NB4 (cell line): ENCODE measurements at regions not wholly inside any gene's neighbourhood (a gene's known extent, or its start where the extent isn't known, plus 50 kb on each side); places are given as distances from the start of the nearest gene placed in this dataset.
"Not testable (repeated sequence)": the region's sequence is repeated elsewhere in the genome, so short reads cannot be mapped to it uniquely, and the experiment has no call there.

ENCODE experiments used
- DNase-seq: peaks from one replicate; pipeline ENCODE4 v3.0.0; 2010; ENCODE audit warnings: low read depth
- H3K4me3 ChIP-seq: one replicate; pipeline ENCODE4 v1.5.1; 2011; ENCODE audit warnings: mild to moderate bottlenecking, low read depth, low read length, moderate library complexity
- MYC ChIP-seq: IDR thresholded peaks from 2 replicates; pipeline ENCODE4 v1.6.1; 2011; ENCODE audit warnings: low read depth, low read length
- POLR2A ChIP-seq: IDR thresholded peaks from 2 replicates; pipeline ENCODE4 v1.6.1; 2011; ENCODE audit warnings: mild to moderate bottlenecking; ENCODE audit not compliant: insufficient read length; ENCODE audit errors: extremely low read depth
- TF ChIP-seq, protein P1 (sequence below): IDR thresholded peaks from one replicate; pipeline ENCODE4 v1.5.1; 2012; ENCODE audit warnings: low read depth, low read length
- TF ChIP-seq, protein P2 (sequence below): IDR thresholded peaks from 2 replicates; pipeline ENCODE4 v1.6.1; 2011; ENCODE audit warnings: low read depth, low read length

DNA sequence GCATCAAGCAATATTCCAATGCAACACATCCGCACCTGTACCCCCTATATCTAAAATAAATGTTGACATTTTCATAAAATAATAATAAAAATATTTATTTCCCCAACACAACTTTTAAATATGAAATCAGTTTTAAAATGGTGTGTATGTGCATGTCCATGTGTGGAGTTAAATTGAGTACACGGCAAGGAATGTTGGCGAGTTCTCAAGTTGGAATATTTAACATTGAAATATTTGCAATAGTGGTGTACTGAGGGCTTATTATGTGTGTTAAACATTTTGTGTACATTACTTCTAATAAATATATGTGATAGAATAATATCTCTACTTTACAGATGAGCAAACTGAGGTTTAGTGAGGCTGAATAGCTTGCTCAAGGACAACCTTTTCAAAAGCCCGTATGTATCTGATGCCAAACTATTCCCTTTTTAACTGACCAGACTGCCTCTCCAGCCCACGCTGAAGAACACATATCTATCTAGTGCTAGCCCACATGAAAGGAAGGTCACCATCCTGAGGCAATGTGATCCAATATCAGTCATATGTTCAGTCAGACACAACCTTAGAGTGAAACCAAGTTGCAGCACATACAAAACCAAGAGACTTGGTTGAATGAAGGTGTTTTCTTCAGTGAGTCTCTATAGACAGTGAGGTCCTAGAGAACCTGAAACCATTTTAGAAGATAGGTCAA, 192.2 kb upstream of the CDH11 start:
- TF ChIP-seq, protein P1, sequence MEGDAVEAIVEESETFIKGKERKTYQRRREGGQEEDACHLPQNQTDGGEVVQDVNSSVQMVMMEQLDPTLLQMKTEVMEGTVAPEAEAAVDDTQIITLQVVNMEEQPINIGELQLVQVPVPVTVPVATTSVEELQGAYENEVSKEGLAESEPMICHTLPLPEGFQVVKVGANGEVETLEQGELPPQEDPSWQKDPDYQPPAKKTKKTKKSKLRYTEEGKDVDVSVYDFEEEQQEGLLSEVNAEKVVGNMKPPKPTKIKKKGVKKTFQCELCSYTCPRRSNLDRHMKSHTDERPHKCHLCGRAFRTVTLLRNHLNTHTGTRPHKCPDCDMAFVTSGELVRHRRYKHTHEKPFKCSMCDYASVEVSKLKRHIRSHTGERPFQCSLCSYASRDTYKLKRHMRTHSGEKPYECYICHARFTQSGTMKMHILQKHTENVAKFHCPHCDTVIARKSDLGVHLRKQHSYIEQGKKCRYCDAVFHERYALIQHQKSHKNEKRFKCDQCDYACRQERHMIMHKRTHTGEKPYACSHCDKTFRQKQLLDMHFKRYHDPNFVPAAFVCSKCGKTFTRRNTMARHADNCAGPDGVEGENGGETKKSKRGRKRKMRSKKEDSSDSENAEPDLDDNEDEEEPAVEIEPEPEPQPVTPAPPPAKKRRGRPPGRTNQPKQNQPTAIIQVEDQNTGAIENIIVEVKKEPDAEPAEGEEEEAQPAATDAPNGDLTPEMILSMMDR: no peak
- TF ChIP-seq, protein P2, sequence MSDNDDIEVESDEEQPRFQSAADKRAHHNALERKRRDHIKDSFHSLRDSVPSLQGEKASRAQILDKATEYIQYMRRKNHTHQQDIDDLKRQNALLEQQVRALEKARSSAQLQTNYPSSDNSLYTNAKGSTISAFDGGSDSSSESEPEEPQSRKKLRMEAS: no peak
- no peak for TF ChIP-seq POLR2A
- no peak for TF ChIP-seq MYC
- H3K4me3 ChIP-seq: no peak overlapping the region
- no peak for DNase-seq

DNA sequence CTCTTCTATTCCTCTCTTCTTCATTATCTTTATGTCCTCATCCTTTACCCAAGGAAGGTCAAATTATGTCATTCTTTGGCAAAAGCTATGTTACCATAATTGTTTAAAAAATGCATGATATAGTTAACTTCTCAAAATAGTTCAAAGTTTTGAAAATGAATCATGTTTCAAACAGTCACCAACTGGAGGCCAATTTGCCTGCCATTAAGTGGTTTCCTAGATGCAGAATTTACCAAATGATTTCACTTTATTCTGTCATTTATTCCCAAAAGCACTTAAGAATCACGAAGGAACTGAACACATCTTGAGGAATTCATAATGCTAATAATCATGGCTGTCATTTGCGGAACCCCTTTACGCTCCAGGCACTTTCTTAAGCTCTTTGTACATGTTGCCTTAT, 190.9 kb upstream of the CDH11 start:
- H3K4me3 ChIP-seq: no peak overlapping the region
- no peak for DNase-seq
- no peak for TF ChIP-seq MYC
- TF ChIP-seq, protein P2: no peak
- TF ChIP-seq POLR2A: no peak
- TF ChIP-seq, protein P1: no peak

DNA sequence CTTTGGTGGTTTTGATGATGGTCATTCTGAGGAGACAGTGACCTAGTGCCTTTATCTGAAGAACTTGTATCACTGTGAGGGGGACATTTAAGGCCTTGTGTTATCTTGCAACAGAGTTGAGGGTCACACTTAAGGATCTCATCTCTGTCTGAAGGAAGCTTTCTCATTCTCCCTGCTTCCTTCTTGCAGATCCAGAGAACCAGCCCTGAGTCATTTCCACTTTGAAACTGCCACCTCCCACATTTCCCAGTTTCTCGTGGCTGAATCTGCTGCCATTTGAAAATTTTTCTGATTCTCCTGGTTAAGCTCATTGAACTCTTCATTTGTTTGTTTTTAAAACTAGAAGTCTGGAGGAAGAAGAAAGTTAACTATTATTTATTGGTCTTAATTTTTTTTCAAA, 190.2 kb upstream of the CDH11 start:
- no peak overlapping the region for H3K4me3 ChIP-seq
- DNase-seq: no peak
- TF ChIP-seq POLR2A (no peak), MYC (no peak)
- TF ChIP-seq, protein P2: no peak
- TF ChIP-seq, protein P1: no peak

DNA sequence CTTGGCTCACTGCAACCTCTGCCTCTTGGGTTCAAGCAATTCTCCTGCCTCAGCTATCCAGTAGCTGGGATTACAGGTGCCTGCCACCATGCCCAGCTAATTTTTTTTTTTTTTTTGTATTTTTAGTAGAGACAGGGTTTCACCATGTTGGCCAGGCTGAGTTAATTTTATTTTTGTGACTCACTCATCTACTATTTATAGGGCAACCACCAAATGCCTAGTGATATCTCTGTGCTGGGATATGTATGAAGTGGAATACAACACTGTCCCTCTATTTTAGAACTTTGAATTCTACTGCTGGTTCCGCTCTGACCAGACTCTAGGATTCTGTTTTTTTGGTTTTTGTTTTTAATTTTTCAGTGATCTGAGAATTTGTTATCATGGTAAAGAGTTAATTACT, 188.6 kb upstream of the CDH11 start:
- not testable (repeated sequence) for H3K4me3 ChIP-seq, DNase-seq

DNA sequence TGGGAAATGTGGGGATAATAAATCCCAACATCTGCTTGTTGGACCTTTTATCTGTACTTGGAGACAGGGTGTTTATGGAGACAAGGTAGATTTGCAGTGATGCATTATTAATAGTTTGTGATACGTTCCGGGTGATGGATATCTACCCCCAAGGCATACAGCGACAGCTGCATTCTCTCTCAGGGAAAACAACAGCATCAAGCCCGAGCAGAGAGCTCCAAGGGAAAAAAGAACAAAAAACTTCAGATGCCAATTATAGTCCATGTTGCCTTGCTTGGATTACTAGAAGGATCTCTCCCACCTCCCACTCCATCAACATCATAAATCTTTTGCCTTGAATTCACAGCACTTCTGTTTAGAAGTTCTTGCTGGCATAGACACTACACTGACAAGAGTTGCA, 187.5 kb upstream of the CDH11 start:
- H3K4me3 ChIP-seq: no peak overlapping the region
- no peak for TF ChIP-seq MYC
- TF ChIP-seq, protein P2: no peak
- TF ChIP-seq, protein P1: no peak
- TF ChIP-seq POLR2A: no peak
- DNase-seq: no peak

DNA sequence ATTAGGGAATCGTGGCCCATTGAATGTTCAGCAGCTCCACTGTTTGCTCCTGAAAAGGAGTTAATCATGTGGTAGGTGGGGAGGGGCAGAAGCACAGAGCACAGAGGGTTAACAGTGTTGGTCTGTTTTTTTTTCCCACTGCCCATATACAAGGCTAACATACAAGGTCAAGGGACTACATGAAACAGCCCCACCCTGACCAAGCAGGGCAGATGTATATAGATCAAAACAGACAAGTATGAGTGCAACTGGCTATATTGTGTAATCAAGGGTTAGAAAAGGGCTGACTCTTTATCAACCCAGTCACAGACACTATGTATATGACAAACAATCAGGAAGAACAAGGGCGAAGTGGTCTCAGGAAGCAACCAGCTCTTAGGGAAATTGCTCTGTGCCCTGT, 186.6 kb upstream of the CDH11 start:
- H3K4me3 ChIP-seq: no peak overlapping the region
- TF ChIP-seq MYC (no peak), POLR2A (no peak)
- TF ChIP-seq, protein P2: no peak
- TF ChIP-seq, protein P1: no peak
- DNase-seq: peak; percentile 2
